B cell (primary cell): ENCODE measurements at regions not wholly inside any gene's neighbourhood (a gene's known extent, or its start where the extent isn't known, plus 50 kb on each side); places are given as distances from the start of the nearest gene placed in this dataset.

Experiments
- ATAC-seq: fragments of 200-7000 bp; cut with Tn5 transposase; one replicate; pipeline ENCODE4 v1.10.0; 2021; ENCODE audit warnings: low read depth, mild to moderate bottlenecking, moderate number of reproducible peaks, moderate library complexity
- CTCF ChIA-PET: fragments of 350-600 bp; sonication (Branson Sonifier 250); formaldehyde crosslinking; loops from one replicate; lab custom pipeline; 2021; ENCODE audit warnings: antibody characterized with exemption, inconsistent platforms; lab: Charles Lee
- POLR2A ChIA-PET: fragments of 350-600 bp; sonication (Branson Sonifier 250); formaldehyde crosslinking; loops from one replicate; lab custom pipeline; 2021; ENCODE audit warnings: antibody characterized with exemption; lab: Charles Lee
- DNase-seq: peaks from one replicate; pipeline ENCODE4 v3.0.0; 2013
- H2AFZ ChIP-seq: 2 replicates; pipeline ENCODE4 v1.6.1; 2012; ENCODE audit warnings: mild to moderate bottlenecking, low read depth, low read length; ENCODE audit not compliant: insufficient read depth, poor library complexity, severe bottlenecking
- H3K27ac ChIP-seq, 2 donors: 1 replicate in 1 of 2; 2 replicates in 1 of 2; pipeline ENCODE4 v1.5.1; 2012 to 2013; ENCODE audit warnings: low read length in 2 of 2, mild to moderate bottlenecking in 2 of 2, moderate library complexity in 1 of 2
- H3K27me3 ChIP-seq, 4 experiments: fragments of 200-600 bp in 1 of 4; sonication (generic) in 1 of 4; replicated peaks in 1 of 4; 1 replicate in 2 of 4; 2 replicates in 2 of 4; pipeline versions ENCODE4 v1.6.1 to v1.7.0; 2013 to 2016; ENCODE audit warnings: low read length in 3 of 4, mild to moderate bottlenecking in 2 of 4, mixed read lengths in 1 of 4, moderate library complexity in 1 of 4; ENCODE audit not compliant: insufficient read depth in 4 of 4, control insufficient read depth in 3 of 4; ENCODE audit errors: control extremely low read depth in 1 of 4
- H3K36me3 ChIP-seq, 2 experiments: replicated peaks in 1 of 2; 1 replicate in 1 of 2; 2 replicates in 1 of 2; pipeline versions ENCODE4 v1.6.1 to v1.7.1; 2013; ENCODE audit warnings: low read length in 1 of 2; ENCODE audit not compliant: insufficient read depth in 2 of 2, control insufficient read depth in 1 of 2; ENCODE audit errors: control extremely low read depth in 1 of 2, extremely low read depth in 1 of 2
- H3K4me1 ChIP-seq, 2 donors: fragments of 200-600 bp in 1 of 2; sonication (generic) in 1 of 2; 1 replicate in 1 of 2; 2 replicates in 1 of 2; pipeline versions ENCODE4 v1.5.1 to v1.6.1; 2013 to 2017; ENCODE audit warnings: low read length in 2 of 2; ENCODE audit not compliant: control insufficient read depth in 2 of 2, insufficient read depth in 2 of 2
- H3K4me2 ChIP-seq: replicated peaks from 2 replicates; pipeline ENCODE3; 2012; ENCODE audit warnings: mild to moderate bottlenecking, low read depth, low read length; ENCODE audit not compliant: poor library complexity, severe bottlenecking
- H3K4me3 ChIP-seq, 5 experiments: fragments of 200-600 bp in 1 of 5; sonication (generic) in 1 of 5; 1 replicate in 3 of 5; 2 replicates in 2 of 5; pipeline versions ENCODE4 v1.5.1 to v1.7.0; 2011 to 2016; ENCODE audit warnings: low read length in 4 of 5, mild to moderate bottlenecking in 4 of 5, low read depth in 2 of 5, control low read depth in 1 of 5, moderate library complexity in 1 of 5; ENCODE audit not compliant: insufficient read depth in 1 of 5; ENCODE audit errors: control extremely low read depth in 1 of 5, extremely low read depth in 1 of 5
- H3K79me2 ChIP-seq: fragments of 200-600 bp; sonication (generic); one replicate; pipeline ENCODE4 v1.6.0; 2016; ENCODE audit warnings: low read length; ENCODE audit not compliant: control insufficient read depth, insufficient read depth
- H3K9ac ChIP-seq: fragments of 200-600 bp; sonication (generic); 2 replicates; pipeline ENCODE4 v1.6.1; 2017; ENCODE audit warnings: mild to moderate bottlenecking, low read length, moderate library complexity
- H3K9me3 ChIP-seq, 3 donors: one replicate each; pipeline versions ENCODE4 v1.6.1 to v1.7.1; 2013; ENCODE audit warnings: low read length in 2 of 3; ENCODE audit not compliant: control insufficient read depth in 2 of 3, insufficient read depth in 1 of 3; ENCODE audit errors: control extremely low read depth in 1 of 3
- H4K20me1 ChIP-seq: 2 replicates; pipeline ENCODE4 v1.6.0; 2012; ENCODE audit warnings: mild to moderate bottlenecking, low read length; ENCODE audit not compliant: insufficient read depth, control insufficient read depth, poor library complexity, severe bottlenecking
- H3K27ac Mint-ChIP-seq: one replicate; pipeline ENCODE4 v1.8.0; 2021; ENCODE audit warnings: mixed read lengths
- H3K27me3 Mint-ChIP-seq: one replicate; pipeline ENCODE4 v1.8.0; 2021; ENCODE audit warnings: mixed read lengths
- H3K4me1 Mint-ChIP-seq: one replicate; pipeline ENCODE4 v1.8.0; 2021; ENCODE audit warnings: mixed read lengths
- H3K4me3 Mint-ChIP-seq: one replicate; pipeline ENCODE4 v1.8.0; 2021; ENCODE audit warnings: mixed read lengths
- H3K9me3 Mint-ChIP-seq: one replicate; pipeline ENCODE4 v1.8.0; 2022; ENCODE audit warnings: mixed read lengths; ENCODE audit not compliant: insufficient read depth
- EZH2 ChIP-seq: IDR thresholded peaks from 2 replicates; pipeline ENCODE4 v1.6.1; 2012; ENCODE audit warnings: borderline replicate concordance, low read depth, mild to moderate bottlenecking, moderate library complexity, low read length; ENCODE audit not compliant: insufficient read depth, poor library complexity, severe bottlenecking
- WGBS: methylation state at CpG from one replicate; pipeline ENCODE4 v1.1.5; 2013; ENCODE audit warnings: missing lambda C conversion rate; ENCODE audit not compliant: insufficient coverage; 5-methylcytosine and 5-hydroxymethylcytosine counted together
- intact Hi-C: fragments of 100-400 bp; cut with micrococcal nuclease; formaldehyde crosslinking; loops from one replicate; pipeline ENCODE4 v1.10.0; 2022
- TF ChIP-seq, protein P1 (sequence below): fragments of 200-600 bp; IDR thresholded peaks from one replicate; pipeline ENCODE4 v1.8.0; 2022; ENCODE audit warnings: antibody characterized with exemption, mild to moderate bottlenecking

DNA sequence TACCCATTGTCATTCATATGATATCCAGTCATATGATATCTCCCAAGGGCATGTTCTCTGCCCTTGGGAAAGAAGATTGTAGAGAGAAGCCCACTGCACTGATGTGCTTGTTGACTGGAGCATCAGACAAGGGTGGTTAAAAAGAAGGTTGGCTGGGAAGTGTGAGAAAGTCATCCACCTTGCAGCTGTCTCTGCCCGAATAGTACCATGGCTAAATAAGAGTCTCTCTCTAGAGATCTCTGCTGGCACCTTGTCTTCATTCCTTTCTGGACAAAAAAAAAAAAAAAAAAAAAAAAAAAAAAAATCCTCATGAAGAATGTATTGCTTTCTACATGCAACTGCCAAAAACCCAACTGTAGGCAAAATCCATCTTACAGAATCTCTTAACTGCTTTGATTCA lies 349.7 kb upstream of the ESRRG start:
- Histone ChIP-seq H3K27ac (no peak overlapping the region), H3K36me3 (no peaks in the 10 kb centered on the region), H3K9ac (no peak overlapping the region), H3K9me3 (no peaks in the 10 kb centered on the region), H3K27me3 (no peaks in the 10 kb centered on the region), H3K4me3 (no peak overlapping the region), H3K4me2 (no peak overlapping the region), H2AFZ (no peak overlapping the region), H3K4me1 (no peaks in the 10 kb centered on the region), H4K20me1 (no peaks in the 10 kb centered on the region), H3K79me2 (no peaks in the 10 kb centered on the region)
- CTCF ChIA-PET = no interaction called here
- no peaks in the 10 kb centered on the region for H3K9me3 Mint-ChIP-seq
- H3K4me3 Mint-ChIP-seq = no peak overlapping the region
- no peak overlapping the region for H3K27ac Mint-ChIP-seq
- POLR2A ChIA-PET = no interaction called here
- no peaks in the 10 kb centered on the region for H3K27me3 Mint-ChIP-seq
- intact Hi-C loops = no loop called here
- DNase-seq (no peak), ATAC-seq (no peak)
- no peaks in the 10 kb centered on the region for H3K4me1 Mint-ChIP-seq
- WGBS = no CpG with 5 or more reads among the region's 1 CpG
- TF ChIP-seq, protein P1, sequence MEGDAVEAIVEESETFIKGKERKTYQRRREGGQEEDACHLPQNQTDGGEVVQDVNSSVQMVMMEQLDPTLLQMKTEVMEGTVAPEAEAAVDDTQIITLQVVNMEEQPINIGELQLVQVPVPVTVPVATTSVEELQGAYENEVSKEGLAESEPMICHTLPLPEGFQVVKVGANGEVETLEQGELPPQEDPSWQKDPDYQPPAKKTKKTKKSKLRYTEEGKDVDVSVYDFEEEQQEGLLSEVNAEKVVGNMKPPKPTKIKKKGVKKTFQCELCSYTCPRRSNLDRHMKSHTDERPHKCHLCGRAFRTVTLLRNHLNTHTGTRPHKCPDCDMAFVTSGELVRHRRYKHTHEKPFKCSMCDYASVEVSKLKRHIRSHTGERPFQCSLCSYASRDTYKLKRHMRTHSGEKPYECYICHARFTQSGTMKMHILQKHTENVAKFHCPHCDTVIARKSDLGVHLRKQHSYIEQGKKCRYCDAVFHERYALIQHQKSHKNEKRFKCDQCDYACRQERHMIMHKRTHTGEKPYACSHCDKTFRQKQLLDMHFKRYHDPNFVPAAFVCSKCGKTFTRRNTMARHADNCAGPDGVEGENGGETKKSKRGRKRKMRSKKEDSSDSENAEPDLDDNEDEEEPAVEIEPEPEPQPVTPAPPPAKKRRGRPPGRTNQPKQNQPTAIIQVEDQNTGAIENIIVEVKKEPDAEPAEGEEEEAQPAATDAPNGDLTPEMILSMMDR = no peak
- TF ChIP-seq EZH2 = no peak

DNA sequence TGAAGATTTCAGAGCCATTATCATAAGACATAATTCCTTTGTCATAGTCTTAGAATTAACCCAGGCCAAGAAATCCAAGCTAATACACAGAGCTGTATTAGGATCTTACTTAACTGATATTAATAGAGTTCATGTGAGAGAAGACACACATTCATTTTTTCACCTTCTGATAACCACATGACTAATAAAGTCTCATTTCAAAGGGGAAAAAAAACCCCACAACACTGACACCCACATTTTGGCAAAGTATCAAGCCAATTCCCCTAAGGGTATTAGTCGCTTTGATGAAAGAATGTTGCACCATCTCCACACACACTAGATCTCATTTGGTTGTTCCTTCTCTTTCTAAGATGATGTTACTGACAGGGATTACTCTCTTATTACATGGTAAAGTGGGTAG lies 344.4 kb upstream of the ESRRG start:
- H3K27ac Mint-ChIP-seq = no peak overlapping the region
- TF ChIP-seq, protein P1 = no peak
- TF ChIP-seq EZH2 = no peak
- H3K9me3 Mint-ChIP-seq = no peaks in the 10 kb centered on the region
- no peaks in the 10 kb centered on the region for H3K27me3 Mint-ChIP-seq
- ATAC-seq (no peak), DNase-seq (no peak)
- H3K4me3 ChIP-seq = no peak overlapping the region
- no peak overlapping the region for H3K9ac ChIP-seq
- CTCF ChIA-PET = no interaction called here
- no peaks in the 10 kb centered on the region for H3K4me1 Mint-ChIP-seq
- H3K27ac ChIP-seq = no peak overlapping the region
- no peak overlapping the region for H3K4me2 ChIP-seq
- H3K27me3 ChIP-seq = no peaks in the 10 kb centered on the region
- H3K4me3 Mint-ChIP-seq = no peak overlapping the region
- no peaks in the 10 kb centered on the region for H4K20me1 ChIP-seq
- POLR2A ChIA-PET = no interaction called here
- H3K79me2 ChIP-seq = no peaks in the 10 kb centered on the region
- H3K36me3 ChIP-seq = no peaks in the 10 kb centered on the region
- no peaks in the 10 kb centered on the region for H3K4me1 ChIP-seq
- no CpG with 5 or more reads among the region's 1 CpG for WGBS
- H2AFZ ChIP-seq = no peak overlapping the region
- no peaks in the 10 kb centered on the region for H3K9me3 ChIP-seq
- intact Hi-C loops = no loop called here
